EL (cell line): ENCODE measurements at regions not wholly inside any gene's neighbourhood (a gene's known extent, or its start where the extent isn't known, plus 50 kb on each side); places are given as distances from the start of the nearest gene placed in this dataset.
"Not testable (repeated sequence)": the region's sequence is repeated elsewhere in the genome, so short reads cannot be mapped to it uniquely, and the experiment has no call there.

Experiments
- DNase-seq: peaks from one replicate; pipeline ENCODE4 v3.0.0-alpha.2; 2016

- no peak for DNase-seq
These were observed 380.2 kb upstream of the ZFHX3 start for GRCh38 chr16:73428121-73428520.

GRCh38 chr16:73427164-73427563 lies 379.2 kb upstream of the ZFHX3 start:
- DNase-seq: no peak

- DNase-seq: no peak
These were observed 378.7 kb upstream of the ZFHX3 start for GRCh38 chr16:73426433-73427160.

DNA sequence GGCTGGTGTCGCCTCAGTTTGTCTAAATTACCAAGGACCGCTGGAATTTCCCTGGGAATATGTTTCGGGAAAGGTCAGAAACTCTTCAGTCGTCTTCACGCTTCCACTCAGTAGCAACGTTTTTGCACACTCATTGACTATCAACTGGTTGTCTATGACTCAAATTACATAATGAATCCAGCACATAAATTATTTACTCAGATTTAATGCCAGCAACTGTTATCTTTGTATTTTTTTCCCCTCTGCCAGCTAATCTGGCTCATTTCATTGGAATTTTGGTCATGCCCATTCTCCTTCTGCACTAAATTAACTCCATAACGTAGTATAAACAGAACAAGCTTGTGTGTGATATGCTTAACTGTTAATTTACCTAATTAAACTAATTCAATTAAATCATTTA lies 372.7 kb upstream of the ZFHX3 start:
- DNase-seq: peak; percentile 19

DNA sequence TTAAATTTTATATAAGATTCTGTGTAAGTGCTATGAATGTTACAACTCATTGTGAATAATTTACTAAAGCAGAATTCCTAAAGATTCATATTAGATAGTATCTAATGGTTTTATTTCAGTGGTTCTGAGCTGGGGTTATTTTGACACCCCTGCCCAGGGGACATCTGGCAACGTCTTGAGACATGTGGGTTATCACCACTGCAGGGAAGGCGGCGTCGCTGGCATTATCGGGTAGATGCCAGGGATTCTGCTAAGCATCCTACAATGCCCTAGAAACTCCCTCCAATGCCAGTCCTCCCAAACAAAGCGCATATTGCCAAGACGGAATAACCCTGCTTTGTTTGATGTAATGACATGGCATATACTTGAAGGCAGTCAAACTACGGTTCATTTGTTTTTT lies 372.3 kb upstream of the ZFHX3 start:
- no peak for DNase-seq

- DNase-seq: no peak
These were observed 370.8 kb upstream of the ZFHX3 start for GRCh38 chr16:73418691-73419090.

GRCh38 chr16:73418051-73418450 lies 370.1 kb upstream of the ZFHX3 start:
- no peak for DNase-seq

DNA sequence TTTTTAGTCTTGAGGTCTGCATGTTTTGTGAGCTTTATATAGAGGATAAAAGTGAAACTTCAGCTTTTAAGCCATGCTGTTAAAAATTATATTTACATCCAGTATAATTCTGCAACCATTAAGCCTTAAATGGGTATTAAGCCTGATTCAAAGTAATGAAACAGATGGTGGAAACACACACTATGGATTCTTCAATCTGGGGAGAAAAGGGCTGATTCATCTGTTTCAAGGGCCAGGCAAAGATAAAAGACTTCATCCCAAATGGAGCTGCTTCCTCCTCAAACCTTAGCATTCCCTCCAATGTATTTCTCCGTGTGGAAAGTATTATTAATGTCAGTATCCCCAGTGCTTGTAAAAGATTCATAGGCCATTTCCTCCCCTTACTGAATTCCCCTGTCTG lies 367.4 kb upstream of the ZFHX3 start:
- DNase-seq: no peak

DNA sequence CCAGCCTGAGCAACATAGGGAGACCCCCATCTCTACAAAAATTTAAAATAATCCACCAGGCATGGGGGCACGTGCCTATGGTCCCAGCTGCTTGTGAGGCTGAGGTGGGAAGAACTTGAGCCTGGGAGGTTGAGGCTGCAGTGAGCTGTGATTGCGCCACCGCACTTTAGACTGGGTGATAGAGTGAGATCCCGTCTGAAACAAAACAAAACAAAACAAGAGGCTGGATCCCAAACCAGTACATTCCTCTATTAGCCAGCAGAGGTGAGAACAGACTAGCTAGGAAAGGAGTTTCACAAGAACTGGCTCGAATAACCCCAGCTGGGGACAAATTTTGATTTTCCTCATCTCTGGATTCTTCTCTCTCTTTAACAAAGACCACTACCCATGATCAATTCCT lies 366.7 kb upstream of the ZFHX3 start:
- DNase-seq: no peak

GRCh38 chr16:73413830-73414190 lies 365.9 kb upstream of the ZFHX3 start:
- no peak for DNase-seq

DNA sequence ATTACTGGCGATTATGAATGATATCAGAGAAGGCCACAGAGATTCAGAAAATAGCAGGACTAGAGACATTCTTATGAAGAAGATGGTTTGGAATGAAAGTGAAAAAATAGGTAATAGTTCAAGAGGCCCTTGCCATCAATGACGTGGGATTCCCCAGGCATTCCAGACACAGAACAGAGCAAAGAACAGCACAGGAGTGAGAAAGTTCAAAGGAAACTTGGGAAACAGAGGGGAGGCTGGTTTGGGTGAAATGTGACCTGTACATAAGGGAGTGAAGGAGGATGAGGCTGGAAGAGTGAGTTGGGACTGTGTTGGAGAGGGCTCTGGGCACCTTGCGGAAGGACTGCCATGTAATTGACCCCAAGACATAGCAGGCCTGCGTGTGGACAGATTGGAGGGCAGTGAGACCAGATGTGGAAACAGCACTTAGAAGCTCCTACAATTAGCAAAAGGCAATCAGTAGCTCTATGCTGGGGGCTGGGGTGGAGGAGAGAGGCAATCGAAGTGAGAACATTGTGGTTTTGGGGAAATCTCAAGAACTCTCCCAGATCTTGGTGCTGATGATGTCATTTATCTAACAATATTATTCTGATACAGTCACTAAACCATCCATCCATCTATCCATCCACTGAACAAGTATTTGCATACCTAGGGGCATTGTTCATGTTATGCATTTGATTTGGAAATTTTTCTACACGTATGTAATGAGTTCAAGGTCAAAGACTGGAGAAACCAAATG lies 365.3 kb upstream of the ZFHX3 start:
- peak; percentile 18 for DNase-seq

GRCh38 chr16:73412416-73412815 lies 364.5 kb upstream of the ZFHX3 start:
- no peak for DNase-seq

GRCh38 chr16:73408716-73409115 lies 360.8 kb upstream of the ZFHX3 start:
- DNase-seq: no peak

GRCh38 chr16:73408311-73408710 lies 360.4 kb upstream of the ZFHX3 start:
- DNase-seq: no peak

DNA sequence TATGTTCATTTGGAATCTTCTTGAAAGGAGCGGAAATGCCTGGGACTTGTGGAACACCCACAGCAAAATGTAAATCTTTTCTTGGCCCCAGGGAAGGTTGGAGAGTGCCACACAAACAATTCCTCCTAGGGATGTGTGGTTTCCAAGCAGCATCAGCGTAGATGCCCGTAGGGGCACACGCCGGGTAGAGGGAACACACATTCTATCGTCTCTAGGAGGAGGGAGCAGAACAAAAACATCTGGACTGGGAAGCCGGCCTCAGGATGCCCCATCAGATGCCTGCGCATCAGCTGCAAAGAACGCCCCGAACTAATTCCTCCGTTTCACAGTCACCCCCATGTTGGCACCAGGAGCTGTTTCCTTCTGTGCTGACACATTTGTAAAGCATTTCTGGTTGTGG lies 357.9 kb upstream of the ZFHX3 start:
- DNase-seq: peak; percentile 70

DNA sequence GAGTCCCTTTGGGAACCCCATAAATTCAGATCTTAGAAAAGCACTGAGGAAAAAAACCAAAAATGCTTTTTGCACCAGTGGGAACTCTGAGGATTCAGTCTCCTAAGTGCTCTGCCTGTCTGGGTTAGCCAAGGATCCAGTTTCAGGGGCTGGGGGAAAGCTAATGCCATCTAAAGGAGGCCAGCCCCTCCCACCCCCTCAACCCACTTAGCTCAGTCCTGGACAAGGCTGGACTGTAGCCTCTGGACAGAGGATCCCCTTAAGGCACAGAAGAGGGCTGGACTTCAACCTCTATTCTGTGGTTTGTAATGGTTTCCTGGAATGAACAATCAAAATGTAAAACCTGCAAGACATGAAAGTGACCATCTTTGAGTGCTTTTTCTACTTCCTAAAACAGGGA lies 356.1 kb upstream of the ZFHX3 start:
- no peak for DNase-seq

DNA sequence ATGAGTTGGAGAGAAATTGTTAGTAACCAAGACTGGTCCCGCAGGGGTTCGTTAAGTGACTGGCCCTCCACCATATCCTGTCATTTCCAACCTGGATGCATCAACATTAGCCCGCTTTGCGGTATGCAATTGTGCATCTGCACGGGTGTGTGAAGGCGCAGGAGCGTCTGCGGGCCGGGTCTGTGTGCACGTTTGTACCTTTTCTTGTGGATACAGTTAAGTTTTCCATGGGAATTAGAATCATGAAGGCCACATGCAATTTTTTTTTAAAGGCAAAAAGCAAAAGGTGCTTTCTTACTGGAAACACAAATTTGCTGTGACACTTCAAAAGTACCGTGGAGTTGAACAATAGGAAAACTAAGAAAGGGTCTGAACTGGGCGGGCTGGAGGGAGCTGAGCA lies 355.4 kb upstream of the ZFHX3 start:
- DNase-seq: no peak

GRCh38 chr16:73400951-73401350 lies 353.0 kb upstream of the ZFHX3 start:
- DNase-seq: no peak

DNA sequence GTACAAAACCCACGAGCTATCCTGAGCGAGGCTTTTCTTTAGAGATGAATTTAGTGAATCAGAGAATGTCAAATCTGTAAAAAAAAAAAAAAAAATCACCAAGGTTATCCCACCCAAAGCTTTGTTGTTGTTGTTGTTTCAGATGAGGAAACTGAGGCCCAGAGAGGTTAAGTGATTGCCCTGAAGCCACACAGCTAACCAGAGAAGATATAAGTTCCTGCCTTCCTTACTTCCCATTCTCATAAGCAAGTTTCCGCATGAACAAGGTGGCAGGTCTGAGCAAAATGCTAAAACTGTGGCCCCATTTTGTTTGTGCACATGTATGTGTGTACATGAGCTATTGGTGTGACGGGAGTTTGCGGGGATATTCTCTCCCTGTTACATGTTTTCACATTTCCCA lies 352.1 kb upstream of the ZFHX3 start:
- no peak for DNase-seq

- DNase-seq: no peak
These were observed 351.6 kb upstream of the ZFHX3 start for GRCh38 chr16:73399486-73399885.

DNA sequence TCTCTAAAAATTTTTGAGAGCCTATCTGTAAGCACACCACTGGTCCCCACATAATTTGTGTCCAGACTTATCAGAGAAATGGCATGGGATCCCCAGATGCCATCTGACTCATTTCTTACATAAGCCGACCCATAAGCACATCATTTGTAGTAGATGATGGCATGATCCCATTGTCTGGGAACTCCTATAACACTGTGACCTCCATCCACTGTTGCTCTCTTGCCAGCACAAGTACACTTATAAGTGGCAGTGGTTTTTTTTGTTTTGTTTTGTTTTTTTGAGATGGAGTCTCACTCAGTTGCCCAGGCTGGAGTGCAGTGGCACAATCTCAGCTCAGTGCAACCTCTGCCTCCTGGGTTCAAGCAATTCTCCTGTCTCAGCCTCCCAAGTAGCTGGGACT lies 350.7 kb upstream of the ZFHX3 start:
- DNase-seq: not testable (repeated sequence)

GRCh38 chr16:73396556-73396955 lies 348.6 kb upstream of the ZFHX3 start:
- no peak for DNase-seq

DNA sequence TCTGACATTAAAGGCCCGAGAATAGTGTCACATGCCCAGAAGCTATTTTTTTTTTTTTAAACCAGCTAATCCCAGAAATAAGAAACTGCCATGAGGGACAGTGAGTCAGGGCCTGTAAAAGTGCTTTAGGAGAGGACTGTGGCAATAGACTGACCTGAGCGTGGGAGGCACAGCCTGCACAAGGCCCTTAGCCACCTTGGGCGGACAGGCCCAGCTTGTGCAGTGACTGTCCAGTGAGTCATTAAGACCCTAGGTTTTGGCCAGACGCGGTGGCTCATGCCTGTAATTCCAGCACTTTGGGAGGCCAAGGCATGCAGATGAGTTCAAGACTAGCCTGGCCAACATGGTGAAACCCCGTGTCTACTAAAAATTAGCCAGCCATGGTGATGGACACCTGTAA lies 343.0 kb upstream of the ZFHX3 start:
- peak; percentile 70 for DNase-seq

- no peak for DNase-seq
These were observed 342.6 kb upstream of the ZFHX3 start for GRCh38 chr16:73390491-73390890.

GRCh38 chr16:73389085-73389484 lies 341.2 kb upstream of the ZFHX3 start:
- DNase-seq: no peak
